OCI-LY3 (cell line): ENCODE measurements at regions not wholly inside any gene's neighbourhood (a gene's known extent, or its start where the extent isn't known, plus 50 kb on each side); places are given as distances from the start of the nearest gene placed in this dataset.

Experiments used
- EZH2phosphoT487 ChIP-seq: fragments of 200-600 bp; shearing (Covaris generic); IDR thresholded peaks from 2 replicates; pipeline ENCODE4 v1.6.1; 2018; ENCODE audit warnings: antibody characterized with exemption, mixed run types, low read depth
- TF ChIP-seq, protein P1 (sequence below): fragments of 200-600, 300-600 bp; sonication (generic); IDR thresholded peaks from 2 replicates; pipeline ENCODE4 v1.5.1; 2014; ENCODE audit warnings: antibody characterized with exemption, low read length, low read depth

- TF ChIP-seq, protein P1, sequence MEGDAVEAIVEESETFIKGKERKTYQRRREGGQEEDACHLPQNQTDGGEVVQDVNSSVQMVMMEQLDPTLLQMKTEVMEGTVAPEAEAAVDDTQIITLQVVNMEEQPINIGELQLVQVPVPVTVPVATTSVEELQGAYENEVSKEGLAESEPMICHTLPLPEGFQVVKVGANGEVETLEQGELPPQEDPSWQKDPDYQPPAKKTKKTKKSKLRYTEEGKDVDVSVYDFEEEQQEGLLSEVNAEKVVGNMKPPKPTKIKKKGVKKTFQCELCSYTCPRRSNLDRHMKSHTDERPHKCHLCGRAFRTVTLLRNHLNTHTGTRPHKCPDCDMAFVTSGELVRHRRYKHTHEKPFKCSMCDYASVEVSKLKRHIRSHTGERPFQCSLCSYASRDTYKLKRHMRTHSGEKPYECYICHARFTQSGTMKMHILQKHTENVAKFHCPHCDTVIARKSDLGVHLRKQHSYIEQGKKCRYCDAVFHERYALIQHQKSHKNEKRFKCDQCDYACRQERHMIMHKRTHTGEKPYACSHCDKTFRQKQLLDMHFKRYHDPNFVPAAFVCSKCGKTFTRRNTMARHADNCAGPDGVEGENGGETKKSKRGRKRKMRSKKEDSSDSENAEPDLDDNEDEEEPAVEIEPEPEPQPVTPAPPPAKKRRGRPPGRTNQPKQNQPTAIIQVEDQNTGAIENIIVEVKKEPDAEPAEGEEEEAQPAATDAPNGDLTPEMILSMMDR = no peak
- no peak for TF ChIP-seq EZH2phosphoT487
Measured at GRCh38 chr4:135383356-135384288, 1182.0 kb upstream of the PABPC4L start.
